SH-SY5Y (cell line): ENCODE measurements at regions not wholly inside any gene's neighbourhood (a gene's known extent, or its start where the extent isn't known, plus 50 kb on each side); places are given as distances from the start of the nearest gene placed in this dataset.

Experiments used
- GATA2 ChIP-seq: IDR thresholded peaks from 2 replicates; pipeline ENCODE4 v1.6.1; 2011; ENCODE audit warnings: mild to moderate bottlenecking, low read depth, low read length
- GATA3 ChIP-seq: IDR thresholded peaks from 2 replicates; pipeline ENCODE4 v1.6.1; 2011; ENCODE audit warnings: low read depth, mild to moderate bottlenecking, low read length, moderate library complexity

DNA sequence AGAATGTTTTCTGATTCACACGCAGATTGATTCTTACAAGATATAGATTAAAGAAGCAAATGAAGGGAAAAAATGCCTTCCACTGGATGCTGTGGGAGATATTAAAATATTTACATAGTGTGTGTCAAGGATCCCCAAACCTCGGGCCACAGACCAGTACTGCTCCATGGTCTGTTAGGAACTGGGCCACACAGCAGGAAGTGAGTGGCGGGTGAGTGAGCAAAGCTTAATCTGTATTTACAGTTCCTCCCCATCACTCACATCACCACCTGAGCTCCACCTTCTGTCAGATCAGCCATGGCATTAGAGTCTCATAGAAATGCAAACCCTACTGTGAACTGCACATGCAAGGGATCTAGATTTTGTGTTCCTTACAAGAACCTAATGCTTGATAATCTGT, 552.6 kb upstream of the GOLIM4 start:
- TF ChIP-seq GATA3 = no peak
- TF ChIP-seq GATA2 = no peak
